Jurkat, Clone E6-1 (cell line): ENCODE measurements at regions not wholly inside any gene's neighbourhood (a gene's known extent, or its start where the extent isn't known, plus 50 kb on each side); places are given as distances from the start of the nearest gene placed in this dataset.
A peak's percentile ranks its signal among the peaks of the same experiment; 100 is the strongest.

Experiments
- DNase-seq: peaks from one replicate; pipeline ENCODE4 v3.0.0-alpha.2; 2011; ENCODE audit warnings: low read depth, low spot score
- H3K4me3 ChIP-seq: 2 replicates; pipeline ENCODE4 v1.5.1; 2011; ENCODE audit warnings: mild to moderate bottlenecking, low read length, control low read depth, moderate library complexity

DNA sequence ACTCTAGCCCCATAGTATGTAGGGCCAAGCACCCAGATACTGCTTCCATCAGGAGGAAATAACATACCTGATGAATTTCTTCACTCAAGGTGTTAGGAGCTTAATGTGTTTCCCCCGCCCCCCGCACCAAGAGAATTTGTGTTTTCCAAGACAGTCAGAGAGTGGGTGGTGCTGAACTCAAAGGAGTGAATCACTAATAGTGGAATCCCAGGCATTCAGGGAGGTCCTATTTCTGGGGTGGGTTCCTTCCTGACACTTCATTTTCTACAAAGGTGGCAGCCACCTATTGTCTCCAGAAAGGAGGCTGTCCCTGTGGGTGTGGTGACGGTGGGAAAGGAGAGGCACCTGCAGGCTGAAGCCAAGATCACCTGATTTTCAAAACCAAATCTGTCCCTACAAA, 50.8 kb upstream of the ELF5 start:
- DNase-seq = no peak

DNA sequence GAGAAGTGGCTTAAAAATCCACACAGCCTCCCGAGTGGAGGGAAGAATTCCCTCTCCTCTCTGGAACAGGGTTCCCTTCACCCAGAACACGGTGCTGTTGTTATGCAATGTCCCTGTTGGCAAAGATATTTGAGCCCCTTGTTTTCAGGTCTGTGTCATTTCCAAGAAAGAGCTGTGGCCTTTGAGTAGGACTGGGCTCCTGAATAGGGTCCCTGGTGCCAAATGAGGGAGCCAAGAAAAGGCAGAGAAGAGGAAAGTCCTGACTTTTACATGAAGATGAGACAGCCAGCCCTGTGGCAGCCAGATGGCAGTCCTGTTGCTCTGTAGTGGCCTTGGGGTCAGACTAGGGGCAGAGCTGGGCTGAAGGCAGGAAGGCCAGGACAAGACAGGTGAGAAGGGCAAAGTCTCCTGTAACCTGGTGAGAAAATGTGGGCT, 51.2 kb upstream of the ELF5 start:
- H3K4me3 ChIP-seq = no peak overlapping the region
- no peak for DNase-seq

More for the DNA sequence above, 50.8 kb upstream of the ELF5 start:
- H3K4me3 ChIP-seq = no peak overlapping the region

DNA sequence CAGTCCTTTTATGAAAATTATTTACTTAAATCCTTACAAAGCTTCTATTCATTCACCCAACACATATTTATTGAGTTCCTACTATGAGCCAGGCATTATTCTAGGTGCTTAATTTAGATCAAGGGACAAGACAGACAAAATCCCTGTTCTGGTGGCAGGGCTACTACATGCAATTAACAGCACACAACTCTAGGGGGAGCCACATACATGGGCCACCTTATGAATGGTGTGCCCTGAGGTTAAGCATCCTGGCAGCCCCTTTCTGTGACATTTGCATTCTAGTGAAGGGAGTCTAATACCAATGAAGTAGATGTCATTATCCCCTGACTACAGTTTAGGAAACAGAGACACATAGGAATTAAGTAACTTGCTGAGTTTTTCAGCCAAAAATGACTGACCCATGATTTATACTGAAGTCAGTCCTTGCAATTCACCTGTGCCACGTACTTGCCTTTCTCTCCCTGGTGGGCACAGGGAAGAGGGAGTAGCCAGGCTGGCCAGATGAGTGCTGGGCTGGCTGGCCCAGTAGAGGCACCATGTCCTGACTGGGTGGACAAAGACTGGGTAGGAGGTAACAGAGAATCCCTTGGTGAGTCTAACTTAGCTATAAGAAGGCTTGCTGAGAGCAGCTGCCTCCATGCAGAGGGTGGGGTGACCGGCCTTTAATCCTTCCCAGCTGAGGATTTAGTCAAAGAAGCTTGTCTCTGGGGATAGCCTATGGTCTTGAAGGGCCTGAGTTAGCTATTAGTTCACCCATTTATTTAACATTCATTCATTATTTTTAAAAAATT, 52.0 kb upstream of the ELF5 start:
- DNase-seq = peak; percentile 35
- no peak overlapping the region for H3K4me3 ChIP-seq

DNA sequence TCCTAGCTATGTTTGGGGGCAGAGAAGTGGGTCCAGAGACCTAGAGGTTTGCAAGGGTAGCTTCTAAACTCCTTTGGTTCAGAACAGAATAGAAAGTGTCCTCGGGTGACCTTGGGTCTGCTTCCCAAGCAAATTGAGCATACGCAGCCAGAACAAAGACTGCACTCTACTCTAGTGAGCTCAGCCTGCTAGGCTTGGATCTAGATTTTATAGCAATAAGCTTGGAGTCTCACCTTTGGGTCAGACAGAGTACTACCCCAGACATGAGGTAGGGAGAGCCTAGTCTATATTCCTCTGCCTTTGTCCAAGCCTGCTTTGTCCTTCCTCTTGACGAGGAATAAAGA, 52.6 kb upstream of the ELF5 start:
- H3K4me3 ChIP-seq = no peak overlapping the region
- no peak for DNase-seq

DNA sequence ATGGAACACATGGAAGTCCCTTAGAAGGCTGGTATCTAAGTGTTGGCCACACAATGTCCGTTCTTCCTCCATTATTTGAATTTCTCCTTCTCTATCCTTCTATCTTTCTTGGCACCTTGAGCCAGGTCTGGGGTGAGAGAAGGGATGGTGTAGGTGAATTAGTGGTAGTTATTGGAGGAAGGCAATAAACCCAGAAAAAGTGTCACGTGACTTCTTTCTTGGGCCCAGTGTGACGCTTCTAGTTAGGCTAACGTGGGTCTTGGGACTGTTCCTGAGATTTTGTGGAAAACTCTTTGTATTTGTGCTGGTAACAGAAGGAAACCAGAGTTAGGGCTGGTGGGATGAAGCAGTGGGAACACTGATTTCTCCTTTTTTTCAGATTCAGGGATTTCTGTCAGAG, 53.1 kb upstream of the ELF5 start:
- no peak for DNase-seq
- no peak overlapping the region for H3K4me3 ChIP-seq

DNA sequence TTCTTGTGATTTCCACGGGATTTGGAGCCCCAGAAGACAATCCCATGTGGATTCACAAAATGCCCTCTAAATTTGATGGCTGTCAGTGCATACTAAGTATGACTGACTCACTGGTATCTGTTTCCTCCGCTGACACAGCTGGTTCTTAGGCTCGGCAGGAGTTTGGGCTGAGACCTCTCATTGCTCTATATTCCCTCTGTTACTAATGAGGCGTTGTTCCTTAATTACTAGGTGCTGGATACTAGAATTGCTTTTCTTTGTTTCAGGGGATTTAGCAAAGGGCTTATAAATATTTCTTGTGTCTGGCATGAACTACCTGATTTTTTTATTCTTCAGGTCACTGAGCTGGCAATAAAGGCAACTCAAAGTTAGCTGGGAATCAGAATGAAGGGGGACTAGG, 53.2 kb upstream of the EHF start:
- no peak overlapping the region for H3K4me3 ChIP-seq
- no peak for DNase-seq

DNA sequence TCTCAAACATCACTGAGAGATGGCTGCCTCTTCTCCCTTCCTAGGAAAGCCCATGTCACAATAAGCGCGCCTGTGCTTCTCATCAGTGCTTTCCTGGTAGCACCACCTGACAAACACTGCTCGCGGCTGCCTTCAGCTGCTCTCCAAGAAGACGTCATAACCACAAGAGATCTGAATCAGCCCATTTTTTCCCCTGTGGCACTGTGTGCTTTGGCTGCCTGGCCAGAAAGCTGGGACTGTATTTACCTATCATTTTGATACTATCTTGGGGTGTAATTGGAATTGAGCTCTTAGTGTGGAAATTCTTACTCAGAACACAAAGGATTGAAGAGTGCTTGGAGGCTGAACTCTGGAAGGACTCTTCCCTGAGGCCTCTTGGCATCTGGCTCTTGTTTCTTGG, 50.3 kb upstream of the EHF start:
- H3K4me3 ChIP-seq = no peak overlapping the region
- peak; percentile 50 for DNase-seq
